Keratinocyte (primary cell): ENCODE measurements at regions not wholly inside any gene's neighbourhood (a gene's known extent, or its start where the extent isn't known, plus 50 kb on each side); places are given as distances from the start of the nearest gene placed in this dataset.

ENCODE experiments used
- EZH2 ChIP-seq: IDR thresholded peaks from one replicate; pipeline ENCODE4 v1.6.1; 2012; ENCODE audit warnings: inconsistent platforms, mild to moderate bottlenecking, low read length, moderate library complexity
- TF ChIP-seq, protein P1 (sequence below), 3 experiments: IDR thresholded peaks in 1 of 3; conservative IDR thresholded peaks in 1 of 3; optimal IDR thresholded peaks in 1 of 3; 2 replicates in 2 of 3; 3 replicates in 1 of 3; pipeline versions ENCODE3 to v1.5.1; 2011; ENCODE audit warnings: low read length in 3 of 3, mild to moderate bottlenecking in 3 of 3, moderate library complexity in 2 of 3, control low read depth in 1 of 3, inconsistent platforms in 1 of 3; ENCODE audit not compliant: insufficient read depth in 2 of 3; ENCODE audit errors: extremely low read depth in 1 of 3

DNA sequence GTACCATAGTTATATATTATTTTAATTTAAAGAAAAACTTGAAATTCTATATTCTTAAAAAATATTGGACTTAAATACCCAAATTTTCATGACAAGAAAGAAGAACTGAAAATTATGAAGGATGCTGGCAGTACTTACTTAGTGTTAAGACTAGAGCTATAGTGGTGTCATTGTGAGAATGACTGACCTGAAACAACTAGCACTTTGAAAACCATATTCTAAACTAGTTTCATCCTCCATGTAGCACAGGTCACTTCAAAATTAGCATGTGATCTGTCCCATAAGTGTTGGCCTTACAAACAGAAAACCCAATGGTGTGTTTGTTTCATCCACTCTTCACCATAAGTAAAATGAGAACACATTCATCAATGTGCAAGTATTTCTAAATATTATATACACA is 208.6 kb downstream of the ZIC4 start:
- TF ChIP-seq, protein P1, sequence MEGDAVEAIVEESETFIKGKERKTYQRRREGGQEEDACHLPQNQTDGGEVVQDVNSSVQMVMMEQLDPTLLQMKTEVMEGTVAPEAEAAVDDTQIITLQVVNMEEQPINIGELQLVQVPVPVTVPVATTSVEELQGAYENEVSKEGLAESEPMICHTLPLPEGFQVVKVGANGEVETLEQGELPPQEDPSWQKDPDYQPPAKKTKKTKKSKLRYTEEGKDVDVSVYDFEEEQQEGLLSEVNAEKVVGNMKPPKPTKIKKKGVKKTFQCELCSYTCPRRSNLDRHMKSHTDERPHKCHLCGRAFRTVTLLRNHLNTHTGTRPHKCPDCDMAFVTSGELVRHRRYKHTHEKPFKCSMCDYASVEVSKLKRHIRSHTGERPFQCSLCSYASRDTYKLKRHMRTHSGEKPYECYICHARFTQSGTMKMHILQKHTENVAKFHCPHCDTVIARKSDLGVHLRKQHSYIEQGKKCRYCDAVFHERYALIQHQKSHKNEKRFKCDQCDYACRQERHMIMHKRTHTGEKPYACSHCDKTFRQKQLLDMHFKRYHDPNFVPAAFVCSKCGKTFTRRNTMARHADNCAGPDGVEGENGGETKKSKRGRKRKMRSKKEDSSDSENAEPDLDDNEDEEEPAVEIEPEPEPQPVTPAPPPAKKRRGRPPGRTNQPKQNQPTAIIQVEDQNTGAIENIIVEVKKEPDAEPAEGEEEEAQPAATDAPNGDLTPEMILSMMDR (optimal IDR thresholded peaks at IDR 0.05 in 1 of 3, IDR thresholded peaks at IDR 0.05 in 1 of 3, conservative IDR thresholded peaks at IDR 0.05 in 1 of 3; ENCODE audit: extremely low read depth in 1 of 3, insufficient read depth in 2 of 3, low read length in 3 of 3), result no peak
- no peak for TF ChIP-seq EZH2
